GM18907 (cell line): ENCODE measurements at regions not wholly inside any gene's neighbourhood (a gene's known extent, or its start where the extent isn't known, plus 50 kb on each side); places are given as distances from the start of the nearest gene placed in this dataset.
"Not testable (repeated sequence)": the region's sequence is repeated elsewhere in the genome, so short reads cannot be mapped to it uniquely, and the experiment has no call there.

ENCODE experiments used
- ATAC-seq: cut with Tn5 transposase; IDR thresholded peaks from one replicate; pipeline ENCODE4 v1.9.1; 2021; ENCODE audit warnings: mild to moderate bottlenecking, moderate library complexity; ENCODE audit not compliant: unreplicated experiment

- ATAC-seq = no peak
Observed at GRCh38 chr2:57465067-57465466, 581.5 kb upstream of the VRK2 start.

GRCh38 chr2:57465967-57466366 is 580.6 kb upstream of the VRK2 start:
- no peak for ATAC-seq

GRCh38 chr2:57475391-57475790 is 571.2 kb upstream of the VRK2 start:
- no peak for ATAC-seq

- ATAC-seq = no peak
Observed at GRCh38 chr2:57479981-57480380, 566.6 kb upstream of the VRK2 start.

GRCh38 chr2:57488061-57488460 is 558.5 kb upstream of the VRK2 start:
- no peak for ATAC-seq

- ATAC-seq = no peak
Observed at GRCh38 chr2:57490741-57491140, 555.9 kb upstream of the VRK2 start.

- no peak for ATAC-seq
Observed at GRCh38 chr2:57491213-57491612, 555.4 kb upstream of the VRK2 start.

GRCh38 chr2:57493966-57494365 is 552.6 kb upstream of the VRK2 start:
- ATAC-seq = not testable (repeated sequence)

GRCh38 chr2:57497489-57498096 is 549.0 kb upstream of the VRK2 start:
- ATAC-seq = peak; percentile 83

GRCh38 chr2:57504787-57505186 is 541.8 kb upstream of the VRK2 start:
- ATAC-seq = no peak

- no peak for ATAC-seq
Observed at GRCh38 chr2:57509189-57509588, 537.4 kb upstream of the VRK2 start.

- ATAC-seq = no peak
Observed at GRCh38 chr2:57510704-57511103, 535.9 kb upstream of the VRK2 start.

GRCh38 chr2:57515366-57515765 is 531.2 kb upstream of the VRK2 start:
- ATAC-seq = no peak

- ATAC-seq = peak; percentile 91
Observed at GRCh38 chr2:57516698-57517340, 529.8 kb upstream of the VRK2 start.

- ATAC-seq = no peak
Observed at GRCh38 chr2:57523304-57523703, 523.3 kb upstream of the VRK2 start.

- no peak for ATAC-seq
Observed at GRCh38 chr2:57527685-57528084, 518.9 kb upstream of the VRK2 start.

- ATAC-seq = no peak
Observed at GRCh38 chr2:57528499-57528898, 518.1 kb upstream of the VRK2 start.

GRCh38 chr2:57534358-57534757 is 512.2 kb upstream of the VRK2 start:
- ATAC-seq = no peak

- no peak for ATAC-seq
Observed at GRCh38 chr2:57536535-57537231, 509.9 kb upstream of the VRK2 start.

GRCh38 chr2:57539761-57540160 is 506.8 kb upstream of the VRK2 start:
- no peak for ATAC-seq

GRCh38 chr2:57542081-57542480 is 504.5 kb upstream of the VRK2 start:
- no peak for ATAC-seq

- ATAC-seq = no peak
Observed at GRCh38 chr2:57543211-57543610, 503.4 kb upstream of the VRK2 start.
